DND-41 (cell line): ENCODE measurements at regions not wholly inside any gene's neighbourhood (a gene's known extent, or its start where the extent isn't known, plus 50 kb on each side); places are given as distances from the start of the nearest gene placed in this dataset.

Experiments
- EZH2 ChIP-seq: IDR thresholded peaks from 3 replicates; pipeline ENCODE4 v1.6.1; 2012; ENCODE audit warnings: borderline replicate concordance, low read depth, mild to moderate bottlenecking, moderate library complexity, low read length, inconsistent platforms; ENCODE audit not compliant: severe bottlenecking
- TF ChIP-seq, protein P1 (sequence below): IDR thresholded peaks from 2 replicates; pipeline ENCODE4 v1.5.1; 2012; ENCODE audit warnings: borderline replicate concordance, low read length, moderate library complexity, mild to moderate bottlenecking; ENCODE audit not compliant: poor library complexity, severe bottlenecking; ENCODE audit errors: extremely low read depth

DNA sequence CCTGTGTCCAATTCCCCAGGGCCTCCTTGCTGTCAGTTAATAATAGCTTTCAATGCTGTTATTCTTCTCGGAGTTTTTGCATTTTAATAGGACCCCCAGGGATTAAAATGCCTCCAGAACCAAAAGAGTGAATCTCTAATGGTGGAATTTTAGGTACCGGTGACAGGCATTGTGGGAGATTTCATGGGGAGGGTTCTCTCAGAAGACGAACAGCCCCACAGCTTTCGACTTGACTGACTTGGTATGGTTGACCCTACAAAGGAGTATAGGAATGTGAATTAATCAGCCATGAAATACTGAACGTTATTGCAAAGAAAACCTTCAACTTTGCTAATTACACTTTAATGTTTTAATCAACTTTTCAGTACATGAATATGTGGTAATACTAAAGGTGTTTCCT is 206.3 kb upstream of the FZD8 start:
- TF ChIP-seq, protein P1, sequence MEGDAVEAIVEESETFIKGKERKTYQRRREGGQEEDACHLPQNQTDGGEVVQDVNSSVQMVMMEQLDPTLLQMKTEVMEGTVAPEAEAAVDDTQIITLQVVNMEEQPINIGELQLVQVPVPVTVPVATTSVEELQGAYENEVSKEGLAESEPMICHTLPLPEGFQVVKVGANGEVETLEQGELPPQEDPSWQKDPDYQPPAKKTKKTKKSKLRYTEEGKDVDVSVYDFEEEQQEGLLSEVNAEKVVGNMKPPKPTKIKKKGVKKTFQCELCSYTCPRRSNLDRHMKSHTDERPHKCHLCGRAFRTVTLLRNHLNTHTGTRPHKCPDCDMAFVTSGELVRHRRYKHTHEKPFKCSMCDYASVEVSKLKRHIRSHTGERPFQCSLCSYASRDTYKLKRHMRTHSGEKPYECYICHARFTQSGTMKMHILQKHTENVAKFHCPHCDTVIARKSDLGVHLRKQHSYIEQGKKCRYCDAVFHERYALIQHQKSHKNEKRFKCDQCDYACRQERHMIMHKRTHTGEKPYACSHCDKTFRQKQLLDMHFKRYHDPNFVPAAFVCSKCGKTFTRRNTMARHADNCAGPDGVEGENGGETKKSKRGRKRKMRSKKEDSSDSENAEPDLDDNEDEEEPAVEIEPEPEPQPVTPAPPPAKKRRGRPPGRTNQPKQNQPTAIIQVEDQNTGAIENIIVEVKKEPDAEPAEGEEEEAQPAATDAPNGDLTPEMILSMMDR = no peak
- no peak for TF ChIP-seq EZH2
